ENCODE measurements at regions not wholly inside any gene's neighbourhood (a gene's known extent, or its start where the extent isn't known, plus 50 kb on each side); places are given as distances from the start of the nearest gene placed in this dataset.

GRCh38 chr1:81407000-81407821 lies 393.5 kb upstream of the ADGRL2 start:
- in situ Hi-C loops (cut with HindIII; ENCODE audit: extremely low pct_ligation_motif_present, low pct_unique_long_range_greater_than_20kb) (no loop called here), intact Hi-C loops (cut with micrococcal nuclease; ENCODE audit: unreplicated experiment) (no loop called here)
- H3K27me3 ChIP-seq (ENCODE audit: control insufficient read depth in 1 of 2, insufficient read depth in 2 of 2, low read length in 2 of 2) = no peaks in the 10 kb centered on the region
- H3K4me2 ChIP-seq (ENCODE audit: low read depth, low read length) = no peak overlapping the region
- no peaks in the 10 kb centered on the region for H3K4me1 ChIP-seq (ENCODE audit: insufficient read depth, low read length)
- TF ChIP-seq KMT2A (CRISPR knock-in tag; IDR thresholded peaks at IDR 0.05) (no peak), HDAC2 (CRISPR knock-in tag; IDR thresholded peaks at IDR 0.05) (no peak), GPBP1L1 (CRISPR knock-in tag; IDR thresholded peaks at IDR 0.05) (no peak), HES4 (CRISPR knock-in tag; IDR thresholded peaks at IDR 0.05; ENCODE audit: borderline replicate concordance) (no peak), SMC3 (IDR thresholded peaks at IDR 0.05; ENCODE audit: low read length) (no peak), TOPORS (CRISPR knock-in tag; IDR thresholded peaks at IDR 0.05) (no peak), ZNF589 (CRISPR knock-in tag; conservative IDR thresholded peaks at IDR 0.05) (no peak), ZNF225 (CRISPR knock-in tag; IDR thresholded peaks at IDR 0.05) (no peak), REPIN1 (CRISPR knock-in tag; IDR thresholded peaks at IDR 0.05; ENCODE audit: borderline replicate concordance, low read depth) (no peak), YEATS4 (CRISPR knock-in tag; IDR thresholded peaks at IDR 0.05; ENCODE audit: borderline replicate concordance) (no peak), FOXP1 (IDR thresholded peaks at IDR 0.05) (no peak), FOXP1 (CRISPR knock-in tag; IDR thresholded peaks at IDR 0.05) (no peak), GLMP (CRISPR knock-in tag; IDR thresholded peaks at IDR 0.05; ENCODE audit: borderline replicate concordance) (no peak), MYPOP (CRISPR knock-in tag; IDR thresholded peaks at IDR 0.05) (no peak), ELK4 (CRISPR knock-in tag; IDR thresholded peaks at IDR 0.05; ENCODE audit: borderline replicate concordance) (no peak), NR1H2 (CRISPR knock-in tag; IDR thresholded peaks at IDR 0.05; ENCODE audit: borderline replicate concordance, low read depth) (no peak), DRAP1 (CRISPR knock-in tag; IDR thresholded peaks at IDR 0.05) (no peak), IKZF1 (IDR thresholded peaks at IDR 0.05) (no peak), TEAD3 (CRISPR knock-in tag; optimal IDR thresholded peaks at IDR 0.05; ENCODE audit: borderline replicate concordance) (no peak)
- no peaks in the 10 kb centered on the region for H3K36me3 ChIP-seq (replicated peaks in 1 of 2; ENCODE audit: control insufficient read depth in 1 of 2, insufficient read depth in 2 of 2, low read length in 2 of 2)
- no TSS peak for BruUV-seq (replicated peaks)
- no peak overlapping the region for H3K9ac ChIP-seq (ENCODE audit: insufficient read depth, low read depth, low read length)
- H2AFZ ChIP-seq (ENCODE audit: low read length) = no peak overlapping the region
- no peak overlapping the region for H3K4me3 ChIP-seq (replicated peaks in 1 of 3; ENCODE audit: insufficient read depth in 1 of 3, low read depth in 2 of 3, low read length in 3 of 3)
- ATAC-seq (no peak), FAIRE-seq (no peak), DNase-seq (ENCODE audit: low spot score) (no peak)
- WGBS (ENCODE audit: low lambda C conversion rate) = 0% methylated on average over 5 of the region's 5 CpGs
- no peaks in the 10 kb centered on the region for H4K20me1 ChIP-seq (ENCODE audit: insufficient read depth, low read length)
- peaks cover 26% of the 10 kb centered on the region; the same call in 1 of the 2 replicates for H3K9me3 ChIP-seq (ENCODE audit: low read length)
- no peaks in the 10 kb centered on the region for H3K79me2 ChIP-seq (ENCODE audit: insufficient read depth, low read length)
- ChIA-PET POLR2A (no interaction called here), CTCF (ENCODE audit: low intra/inter-chr PET ratio, low total read pairs) (no interaction called here)
- H3K27ac ChIP-seq (ENCODE audit: extremely low read length, insufficient read depth, low read length) = no peak overlapping the region

All from HepG2 (cell line).